Panc1 (cell line): ENCODE measurements at regions not wholly inside any gene's neighbourhood (a gene's known extent, or its start where the extent isn't known, plus 50 kb on each side); places are given as distances from the start of the nearest gene placed in this dataset.

Source experiments
- ATAC-seq: fragments of 200-7000 bp; cut with Tn5 transposase; 2 replicates; pipeline ENCODE4 v1.9.1; 2020; ENCODE audit warnings: mild to moderate bottlenecking, moderate library complexity
- BruUV-seq: library from RNA; stranded (reverse); fragments of 400-500 nt; replicated peaks from 2 replicates; lab custom pipeline; 2021; lab: Mats Ljungman, UMichigan
- CTCF ChIA-PET: fragments of 300-600 bp; sonication (Branson Sonifier 250); formaldehyde crosslinking; loops from one replicate; lab custom pipeline; 2022; ENCODE audit warnings: antibody characterized with exemption; lab: Charles Lee
- POLR2A ChIA-PET: fragments of 300-600 bp; sonication (Branson Sonifier 250); formaldehyde crosslinking; loops from one replicate; lab custom pipeline; 2022; ENCODE audit warnings: antibody characterized with exemption; lab: Charles Lee
- DNase-seq: peaks from one replicate; pipeline ENCODE4 v3.0.0-alpha.2; 2010; ENCODE audit warnings: low read depth, low spot score
- H3K27ac ChIP-seq: 2 replicates; pipeline ENCODE4 v1.5.1; 2011; ENCODE audit warnings: mild to moderate bottlenecking, low read length, inconsistent platforms
- H3K27me3 ChIP-seq: fragments of 200-500 bp; sonication (Bioruptor generic); 2 replicates; pipeline ENCODE4 v1.6.0; 2014; ENCODE audit warnings: low read length, inconsistent platforms; ENCODE audit not compliant: control insufficient read depth, insufficient read depth
- H3K36me3 ChIP-seq: fragments of 200-500 bp; sonication (Bioruptor generic); 2 replicates; pipeline ENCODE4 v1.5.1; 2014; ENCODE audit warnings: inconsistent platforms, mild to moderate bottlenecking, low read length, moderate library complexity; ENCODE audit not compliant: control insufficient read depth, insufficient read depth
- H3K4me1 ChIP-seq: 2 replicates; pipeline ENCODE4 v1.5.1; 2011; ENCODE audit warnings: inconsistent platforms, mild to moderate bottlenecking, low read length, moderate library complexity; ENCODE audit not compliant: control insufficient read depth, insufficient read depth
- H3K4me3 ChIP-seq, 2 experiments: 2 replicates each; pipeline ENCODE4 v1.5.1; 2011 to 2012; ENCODE audit warnings: low read depth in 2 of 2, low read length in 2 of 2, mild to moderate bottlenecking in 2 of 2, inconsistent platforms in 1 of 2, moderate library complexity in 1 of 2
- H3K9me3 ChIP-seq: fragments of 200-500 bp; sonication (Bioruptor generic); 2 replicates; pipeline ENCODE4 v1.5.1; 2014; ENCODE audit warnings: low read depth, mild to moderate bottlenecking, inconsistent platforms, low read length, moderate library complexity; ENCODE audit not compliant: control insufficient read depth, insufficient read depth
- POLR2AphosphoS5 ChIP-seq: IDR thresholded peaks from 2 replicates; pipeline ENCODE4 v1.6.1; 2012; ENCODE audit warnings: mild to moderate bottlenecking, low read depth, low read length, moderate library complexity
- SIN3A ChIP-seq: IDR thresholded peaks from 2 replicates; pipeline ENCODE4 v1.6.1; 2012; ENCODE audit warnings: low read depth, mild to moderate bottlenecking, low read length, moderate library complexity, borderline replicate concordance; ENCODE audit not compliant: insufficient read depth
- TCF7L2 ChIP-seq: IDR thresholded peaks from 2 replicates; pipeline ENCODE4 v1.6.1; 2011; ENCODE audit warnings: mild to moderate bottlenecking, low read depth, low read length, inconsistent platforms
- in situ Hi-C: cut with HindIII; loops from 2 replicates; pipeline ENCODE4 v1.10.0; 2016; ENCODE audit warnings: low sequenced_read_pairs, low pct_unique_long_range_greater_than_20kb
- intact Hi-C: fragments of 100-400 bp; cut with micrococcal nuclease; formaldehyde crosslinking; loops from one replicate; pipeline ENCODE4 v1.10.0; 2022; ENCODE audit not compliant: unreplicated experiment
- TF ChIP-seq, protein P1 (sequence below): fragments of 450-650 bp; IDR thresholded peaks from 2 replicates; pipeline ENCODE4 v1.5.1; 2017; ENCODE audit warnings: mild to moderate bottlenecking
- TF ChIP-seq, protein P2 (sequence below), 2 experiments: IDR thresholded peaks; 2 replicates each; pipeline ENCODE4 v1.6.1; 2011 to 2012; ENCODE audit warnings: low read depth in 2 of 2, control low read depth in 1 of 2, low read length in 1 of 2, mild to moderate bottlenecking in 1 of 2, moderate library complexity in 1 of 2; ENCODE audit not compliant: insufficient read depth in 1 of 2

GRCh38 chr5:122649080-122649479 lies 125.8 kb upstream of the SNX2 start:
- intact Hi-C loops = no loop called here
- ATAC-seq (no peak), DNase-seq (no peak)
- Histone ChIP-seq H3K27me3 (no peaks in the 10 kb centered on the region; the same call in 1 of the 2 replicates), H3K27ac (no peak overlapping the region), H3K9me3 (no peaks in the 10 kb centered on the region), H3K36me3 (no peaks in the 10 kb centered on the region), H3K4me1 (no peaks in the 10 kb centered on the region), H3K4me3 (no peak overlapping the region)
- ChIA-PET CTCF (no interaction called here), POLR2A (no interaction called here)
- TF ChIP-seq TCF7L2 (no peak), POLR2AphosphoS5 (no peak), SIN3A (no peak)
- TF ChIP-seq, protein P1, sequence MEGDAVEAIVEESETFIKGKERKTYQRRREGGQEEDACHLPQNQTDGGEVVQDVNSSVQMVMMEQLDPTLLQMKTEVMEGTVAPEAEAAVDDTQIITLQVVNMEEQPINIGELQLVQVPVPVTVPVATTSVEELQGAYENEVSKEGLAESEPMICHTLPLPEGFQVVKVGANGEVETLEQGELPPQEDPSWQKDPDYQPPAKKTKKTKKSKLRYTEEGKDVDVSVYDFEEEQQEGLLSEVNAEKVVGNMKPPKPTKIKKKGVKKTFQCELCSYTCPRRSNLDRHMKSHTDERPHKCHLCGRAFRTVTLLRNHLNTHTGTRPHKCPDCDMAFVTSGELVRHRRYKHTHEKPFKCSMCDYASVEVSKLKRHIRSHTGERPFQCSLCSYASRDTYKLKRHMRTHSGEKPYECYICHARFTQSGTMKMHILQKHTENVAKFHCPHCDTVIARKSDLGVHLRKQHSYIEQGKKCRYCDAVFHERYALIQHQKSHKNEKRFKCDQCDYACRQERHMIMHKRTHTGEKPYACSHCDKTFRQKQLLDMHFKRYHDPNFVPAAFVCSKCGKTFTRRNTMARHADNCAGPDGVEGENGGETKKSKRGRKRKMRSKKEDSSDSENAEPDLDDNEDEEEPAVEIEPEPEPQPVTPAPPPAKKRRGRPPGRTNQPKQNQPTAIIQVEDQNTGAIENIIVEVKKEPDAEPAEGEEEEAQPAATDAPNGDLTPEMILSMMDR = no peak
- TF ChIP-seq, protein P2, sequence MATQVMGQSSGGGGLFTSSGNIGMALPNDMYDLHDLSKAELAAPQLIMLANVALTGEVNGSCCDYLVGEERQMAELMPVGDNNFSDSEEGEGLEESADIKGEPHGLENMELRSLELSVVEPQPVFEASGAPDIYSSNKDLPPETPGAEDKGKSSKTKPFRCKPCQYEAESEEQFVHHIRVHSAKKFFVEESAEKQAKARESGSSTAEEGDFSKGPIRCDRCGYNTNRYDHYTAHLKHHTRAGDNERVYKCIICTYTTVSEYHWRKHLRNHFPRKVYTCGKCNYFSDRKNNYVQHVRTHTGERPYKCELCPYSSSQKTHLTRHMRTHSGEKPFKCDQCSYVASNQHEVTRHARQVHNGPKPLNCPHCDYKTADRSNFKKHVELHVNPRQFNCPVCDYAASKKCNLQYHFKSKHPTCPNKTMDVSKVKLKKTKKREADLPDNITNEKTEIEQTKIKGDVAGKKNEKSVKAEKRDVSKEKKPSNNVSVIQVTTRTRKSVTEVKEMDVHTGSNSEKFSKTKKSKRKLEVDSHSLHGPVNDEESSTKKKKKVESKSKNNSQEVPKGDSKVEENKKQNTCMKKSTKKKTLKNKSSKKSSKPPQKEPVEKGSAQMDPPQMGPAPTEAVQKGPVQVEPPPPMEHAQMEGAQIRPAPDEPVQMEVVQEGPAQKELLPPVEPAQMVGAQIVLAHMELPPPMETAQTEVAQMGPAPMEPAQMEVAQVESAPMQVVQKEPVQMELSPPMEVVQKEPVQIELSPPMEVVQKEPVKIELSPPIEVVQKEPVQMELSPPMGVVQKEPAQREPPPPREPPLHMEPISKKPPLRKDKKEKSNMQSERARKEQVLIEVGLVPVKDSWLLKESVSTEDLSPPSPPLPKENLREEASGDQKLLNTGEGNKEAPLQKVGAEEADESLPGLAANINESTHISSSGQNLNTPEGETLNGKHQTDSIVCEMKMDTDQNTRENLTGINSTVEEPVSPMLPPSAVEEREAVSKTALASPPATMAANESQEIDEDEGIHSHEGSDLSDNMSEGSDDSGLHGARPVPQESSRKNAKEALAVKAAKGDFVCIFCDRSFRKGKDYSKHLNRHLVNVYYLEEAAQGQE (IDR thresholded peaks at IDR 0.05; ENCODE audit: insufficient read depth in 1 of 2, low read depth in 2 of 2, low read length in 1 of 2) = no peak
- no TSS peak for BruUV-seq
- in situ Hi-C loops = no loop called here

DNA sequence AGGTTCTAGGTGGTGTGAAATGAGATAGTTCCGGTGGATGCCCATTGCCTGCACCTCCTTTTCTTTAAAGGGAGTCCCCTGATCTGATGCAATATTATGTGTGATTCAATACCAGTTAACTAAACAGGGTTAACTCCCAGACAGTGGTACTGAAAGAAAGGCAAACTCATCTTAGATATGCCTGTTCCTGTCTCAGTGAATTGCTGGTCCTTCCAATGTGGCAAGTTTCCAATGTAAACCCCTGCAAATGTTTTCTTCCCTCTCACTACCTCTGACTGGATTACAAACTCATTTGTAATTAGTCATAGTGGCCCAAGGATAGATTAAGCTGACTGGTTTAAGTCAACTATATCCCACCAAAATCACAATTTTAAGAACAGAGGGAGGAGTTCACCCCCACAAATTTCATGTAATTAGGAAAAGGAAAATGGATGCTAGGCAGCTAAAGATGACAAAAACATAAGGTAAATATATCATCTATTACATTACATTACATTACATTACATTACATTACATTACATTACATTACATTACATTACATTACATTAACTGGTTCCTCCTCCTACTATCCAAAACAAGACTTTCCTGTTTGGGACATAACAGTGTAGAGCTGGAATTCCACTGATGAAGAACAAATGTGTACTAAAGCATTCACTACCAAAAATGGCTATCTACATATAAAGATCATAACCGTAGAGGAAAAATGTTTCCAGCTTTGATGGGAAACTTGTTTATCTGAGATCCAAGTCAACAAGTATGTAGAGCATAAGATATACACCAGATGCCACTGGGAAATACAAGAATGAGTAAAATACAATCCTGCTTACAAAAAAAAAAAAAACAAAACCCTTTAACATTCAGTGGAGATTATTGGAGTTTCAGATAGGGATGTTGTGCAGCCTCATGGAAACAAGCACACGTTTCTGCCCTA lies 121.5 kb upstream of the SNX2 start:
- no peak for TF ChIP-seq TCF7L2
- no peak for TF ChIP-seq POLR2AphosphoS5
- no peak for TF ChIP-seq SIN3A
- TF ChIP-seq, protein P2 (IDR thresholded peaks at IDR 0.05; ENCODE audit: insufficient read depth in 1 of 2, low read depth in 2 of 2, low read length in 1 of 2) = no peak
- TF ChIP-seq, protein P1 = no peak
- BruUV-seq = no TSS peak

More for the DNA sequence above, 121.5 kb upstream of the SNX2 start:
- Histone ChIP-seq H3K27me3 (no peaks in the 10 kb centered on the region; the same call in 1 of the 2 replicates), H3K4me1 (no peaks in the 10 kb centered on the region), H3K27ac (no peak overlapping the region), H3K4me3 (no peak overlapping the region), H3K36me3 (no peaks in the 10 kb centered on the region), H3K9me3 (no peaks in the 10 kb centered on the region)
- ATAC-seq (no peak), DNase-seq (no peak)
- POLR2A ChIA-PET = interaction anchor here (0.7 kb wide), 1 partner anchor 112 kb away, joined by 7 read pairs; no protein-coding TSS in a partner anchor
- CTCF ChIA-PET = interaction anchor here (0.7 kb wide), 1 partner anchor 382 kb away, joined by 14 read pairs; no protein-coding TSS in a partner anchor
- intact Hi-C loops = no loop called here
- in situ Hi-C loops = no loop called here
